GM18873 (cell line): ENCODE measurements at regions not wholly inside any gene's neighbourhood (a gene's known extent, or its start where the extent isn't known, plus 50 kb on each side); places are given as distances from the start of the nearest gene placed in this dataset.
"Not testable (repeated sequence)": the region's sequence is repeated elsewhere in the genome, so short reads cannot be mapped to it uniquely, and the experiment has no call there.

Experiments used
- ATAC-seq: cut with Tn5 transposase; IDR thresholded peaks from one replicate; pipeline ENCODE4 v1.9.1; 2021; ENCODE audit warnings: mild to moderate bottlenecking, moderate library complexity, moderate number of reproducible peaks; ENCODE audit not compliant: unreplicated experiment, low FRiP score

- ATAC-seq = no peak
Observed at GRCh38 chr9:96100385-96101300, 201.3 kb downstream of the HSD17B3 start.

GRCh38 chr9:96090630-96091029, 211.3 kb downstream of the HSD17B3 start:
- ATAC-seq = not testable (repeated sequence)

- no peak for ATAC-seq
Observed at GRCh38 chr9:96089452-96090085, 212.4 kb downstream of the HSD17B3 start.

GRCh38 chr9:96088510-96088909, 213.0 kb downstream of the ERCC6L2 start:
- ATAC-seq = no peak

GRCh38 chr9:96087669-96088299, 212.3 kb downstream of the ERCC6L2 start:
- no peak for ATAC-seq

GRCh38 chr9:96086936-96087571, 211.6 kb downstream of the ERCC6L2 start:
- ATAC-seq = no peak

- no peak for ATAC-seq
Observed at GRCh38 chr9:96085491-96086143, 210.1 kb downstream of the ERCC6L2 start.

- no peak for ATAC-seq
Observed at GRCh38 chr9:96084331-96084734, 208.8 kb downstream of the ERCC6L2 start.

GRCh38 chr9:96082516-96083232, 207.2 kb downstream of the ERCC6L2 start:
- no peak for ATAC-seq

- ATAC-seq = no peak
Observed at GRCh38 chr9:96080364-96080763, 204.9 kb downstream of the ERCC6L2 start.

- ATAC-seq = no peak
Observed at GRCh38 chr9:96079779-96080178, 204.3 kb downstream of the ERCC6L2 start.

GRCh38 chr9:96078897-96079490, 203.5 kb downstream of the ERCC6L2 start:
- no peak for ATAC-seq

GRCh38 chr9:96075757-96076156, 200.3 kb downstream of the ERCC6L2 start:
- no peak for ATAC-seq

GRCh38 chr9:96075111-96075510, 199.6 kb downstream of the ERCC6L2 start:
- ATAC-seq = no peak

- no peak for ATAC-seq
Observed at GRCh38 chr9:96073531-96074480, 198.3 kb downstream of the ERCC6L2 start.

GRCh38 chr9:96072930-96073329, 197.4 kb downstream of the ERCC6L2 start:
- ATAC-seq = no peak

GRCh38 chr9:96071815-96072124, 196.3 kb downstream of the ERCC6L2 start:
- ATAC-seq = no peak

- no peak for ATAC-seq
Observed at GRCh38 chr9:96071076-96071814, 195.8 kb downstream of the ERCC6L2 start.
